CD14-positive monocyte (primary cell): ENCODE measurements at regions not wholly inside any gene's neighbourhood (a gene's known extent, or its start where the extent isn't known, plus 50 kb on each side); places are given as distances from the start of the nearest gene placed in this dataset.

Experiments
- DNase-seq, 3 donors: peaks; one replicate each; pipeline ENCODE4 v3.0.0-alpha.2; 2011 to 2022
- H2AFZ ChIP-seq: 2 replicates; pipeline ENCODE4 v1.6.0; 2012; ENCODE audit warnings: mild to moderate bottlenecking, low read depth, low read length, inconsistent platforms; ENCODE audit not compliant: insufficient read depth, poor library complexity, severe bottlenecking
- H3K27ac ChIP-seq, 2 donors: 1 replicate in 1 of 2; 2 replicates in 1 of 2; pipeline ENCODE4 v1.5.1; 2012 to 2013; ENCODE audit warnings: low read length in 2 of 2, control low read depth in 1 of 2, inconsistent platforms in 1 of 2, low read depth in 1 of 2, mild to moderate bottlenecking in 1 of 2
- H3K27me3 ChIP-seq, 2 donors: one replicate each; pipeline versions ENCODE4 v1.6.0 to v1.6.1; 2011 to 2013; ENCODE audit warnings: low read length in 2 of 2; ENCODE audit not compliant: control insufficient read depth in 2 of 2, insufficient read depth in 2 of 2
- H3K36me3 ChIP-seq, 2 donors: replicated peaks in 1 of 2; 1 replicate in 1 of 2; 2 replicates in 1 of 2; pipeline versions ENCODE4 v1.5.1 to v1.6.1; 2012 to 2013; ENCODE audit warnings: low read length in 2 of 2, control low read depth in 1 of 2, inconsistent platforms in 1 of 2, mild to moderate bottlenecking in 1 of 2; ENCODE audit not compliant: insufficient read depth in 2 of 2, control insufficient read depth in 1 of 2
- H3K4me1 ChIP-seq, 2 donors: 1 replicate in 1 of 2; 2 replicates in 1 of 2; pipeline versions ENCODE4 v1.5.1 to v1.6.1; 2012 to 2013; ENCODE audit warnings: low read length in 2 of 2, control low read depth in 1 of 2, inconsistent platforms in 1 of 2, mild to moderate bottlenecking in 1 of 2, moderate library complexity in 1 of 2; ENCODE audit not compliant: insufficient read depth in 2 of 2, control insufficient read depth in 1 of 2
- H3K4me2 ChIP-seq: replicated peaks from 2 replicates; pipeline ENCODE3; 2012; ENCODE audit warnings: low read length, moderate library complexity, mild to moderate bottlenecking; ENCODE audit not compliant: poor library complexity, severe bottlenecking; ENCODE audit errors: extremely low read depth
- H3K4me3 ChIP-seq, 3 experiments: fragments of 200-600 bp in 1 of 3; sonication (generic) in 1 of 3; replicated peaks in 1 of 3; 1 replicate in 2 of 3; 2 replicates in 1 of 3; pipeline ENCODE4 v1.5.1; 2011 to 2013; ENCODE audit warnings: low read length in 3 of 3, mild to moderate bottlenecking in 3 of 3, control low read depth in 2 of 3, low read depth in 2 of 3, inconsistent platforms in 1 of 3, moderate library complexity in 1 of 3
- H3K79me2 ChIP-seq: 2 replicates; pipeline ENCODE4 v1.6.0; 2012; ENCODE audit warnings: mild to moderate bottlenecking, control low read depth, inconsistent platforms, low read length, moderate library complexity; ENCODE audit not compliant: insufficient read depth
- H3K9ac ChIP-seq: 2 replicates; pipeline ENCODE4 v1.6.0; 2017; ENCODE audit warnings: low read length, mild to moderate bottlenecking; ENCODE audit not compliant: insufficient read depth, poor library complexity, severe bottlenecking
- H3K9me3 ChIP-seq, 2 donors: replicated peaks in 1 of 2; 1 replicate in 1 of 2; 2 replicates in 1 of 2; pipeline versions ENCODE4 v1.5.1 to v1.6.1; 2012 to 2013; ENCODE audit warnings: low read length in 2 of 2, control low read depth in 1 of 2; ENCODE audit not compliant: control insufficient read depth in 1 of 2, insufficient read depth in 1 of 2
- H4K20me1 ChIP-seq: 2 replicates; pipeline ENCODE4 v1.6.0; 2012; ENCODE audit warnings: mild to moderate bottlenecking, low read length, control low read depth, moderate library complexity; ENCODE audit not compliant: insufficient read depth
- H3K27ac Mint-ChIP-seq, 7 donors: one replicate each; pipeline ENCODE4 v1.8.0; 2020; ENCODE audit warnings: mild to moderate bottlenecking in 7 of 7, mixed read lengths in 7 of 7, moderate library complexity in 6 of 7, inconsistent platforms in 2 of 7
- H3K27me3 Mint-ChIP-seq, 3 donors: one replicate each; pipeline ENCODE4 v1.8.0; 2021 to 2022; ENCODE audit warnings: low read depth in 3 of 3, mild to moderate bottlenecking in 3 of 3, mixed read lengths in 3 of 3, moderate library complexity in 3 of 3, inconsistent platforms in 1 of 3
- H3K36me3 Mint-ChIP-seq, 2 donors: one replicate each; pipeline ENCODE4 v1.8.0; 2020; ENCODE audit warnings: mixed read lengths in 2 of 2, inconsistent platforms in 1 of 2, mild to moderate bottlenecking in 1 of 2
- H3K4me1 Mint-ChIP-seq: one replicate; pipeline ENCODE4 v1.8.0; 2020; ENCODE audit warnings: mild to moderate bottlenecking, mixed read lengths
- H3K4me3 Mint-ChIP-seq, 2 donors: one replicate each; pipeline ENCODE4 v1.8.0; 2020; ENCODE audit warnings: mild to moderate bottlenecking in 2 of 2, mixed read lengths in 2 of 2, moderate library complexity in 1 of 2
- H3K9me3 Mint-ChIP-seq, 7 donors: one replicate each; pipeline ENCODE4 v1.8.0; 2020 to 2022; ENCODE audit warnings: mixed read lengths in 7 of 7, mild to moderate bottlenecking in 6 of 7, moderate library complexity in 6 of 7, inconsistent platforms in 2 of 7
- CTCF ChIP-seq: fragments of 200-600 bp; IDR thresholded peaks from one replicate; pipeline ENCODE4 v1.8.0; 2022; ENCODE audit warnings: antibody characterized with exemption, mild to moderate bottlenecking
- WGBS: methylation state at CpG from one replicate; pipeline ENCODE4 v1.1.5; 2013; ENCODE audit warnings: missing lambda C conversion rate; ENCODE audit not compliant: insufficient coverage; 5-methylcytosine and 5-hydroxymethylcytosine counted together
- intact Hi-C, 2 donors: fragments of 100-400 bp; cut with micrococcal nuclease; formaldehyde crosslinking; loops; one replicate each; pipeline versions ENCODE4 v1.15.0 to v1.15.1; 2023

- H3K9me3 ChIP-seq: no peaks in the 10 kb centered on the region
- H3K9ac ChIP-seq: no peak overlapping the region
- no peak overlapping the region for H3K27ac ChIP-seq
- H3K4me1 ChIP-seq: peaks cover 0 to 5% of the 10 kb centered on the region in 2 donors
- H3K27me3 Mint-ChIP-seq: peaks cover 0 to 7% (median 0%) of the 10 kb centered on the region in 3 donors
- H3K79me2 ChIP-seq: no peaks in the 10 kb centered on the region
- H2AFZ ChIP-seq: no peak overlapping the region
- H3K36me3 ChIP-seq: no peaks in the 10 kb centered on the region
- no peaks in the 10 kb centered on the region for H3K27me3 ChIP-seq
- no peak overlapping the region for H3K27ac Mint-ChIP-seq
- no peaks in the 10 kb centered on the region for H3K36me3 Mint-ChIP-seq
- H3K9me3 Mint-ChIP-seq: peaks cover 0 to 1% (median 0%) of the 10 kb centered on the region in 7 donors
- no CpG with 5 or more reads among the region's 5 CpGs for WGBS
- H4K20me1 ChIP-seq: no peaks in the 10 kb centered on the region
- no peak for DNase-seq
- no peak overlapping the region for H3K4me2 ChIP-seq
- H3K4me1 Mint-ChIP-seq: peaks cover 11% of the 10 kb centered on the region
- no peak overlapping the region for H3K4me3 ChIP-seq
- no peak for TF ChIP-seq CTCF
- H3K4me3 Mint-ChIP-seq: no peak overlapping the region
- intact Hi-C loops: no loop called here
Observed at GRCh38 chr2:37454851-37455762, 110.7 kb downstream of the QPCT start.

- Histone ChIP-seq H3K4me1 (peaks cover 0 to 5% of the 10 kb centered on the region in 2 donors), H3K27me3 (no peaks in the 10 kb centered on the region), H3K79me2 (no peaks in the 10 kb centered on the region), H3K27ac (no peak overlapping the region), H3K36me3 (no peaks in the 10 kb centered on the region), H3K4me2 (no peak overlapping the region), H3K9me3 (no peaks in the 10 kb centered on the region), H2AFZ (peak overlapping the region; percentile 34), H3K4me3 (no peak overlapping the region), H4K20me1 (no peaks in the 10 kb centered on the region), H3K9ac (no peak overlapping the region)
- Mint-ChIP-seq H3K4me3 (no peak overlapping the region), H3K27ac (no peak overlapping the region), H3K27me3 (peaks cover 0 to 4% (median 0%) of the 10 kb centered on the region in 3 donors), H3K4me1 (peaks cover 11% of the 10 kb centered on the region), H3K9me3 (peaks cover 0 to 1% (median 0%) of the 10 kb centered on the region in 7 donors), H3K36me3 (no peaks in the 10 kb centered on the region)
- intact Hi-C loops: no loop called here
- TF ChIP-seq CTCF: no peak
- no peak for DNase-seq
- WGBS: 0% methylated on average over 1 of the region's 1 CpG
Observed at GRCh38 chr2:37456479-37456878, 112.0 kb downstream of the QPCT start.
